ENCODE measurements at regions not wholly inside any gene's neighbourhood (a gene's known extent, or its start where the extent isn't known, plus 50 kb on each side); places are given as distances from the start of the nearest gene placed in this dataset.
"Not testable (repeated sequence)": the region's sequence is repeated elsewhere in the genome, so short reads cannot be mapped to it uniquely, and the experiment has no call there.

DNA sequence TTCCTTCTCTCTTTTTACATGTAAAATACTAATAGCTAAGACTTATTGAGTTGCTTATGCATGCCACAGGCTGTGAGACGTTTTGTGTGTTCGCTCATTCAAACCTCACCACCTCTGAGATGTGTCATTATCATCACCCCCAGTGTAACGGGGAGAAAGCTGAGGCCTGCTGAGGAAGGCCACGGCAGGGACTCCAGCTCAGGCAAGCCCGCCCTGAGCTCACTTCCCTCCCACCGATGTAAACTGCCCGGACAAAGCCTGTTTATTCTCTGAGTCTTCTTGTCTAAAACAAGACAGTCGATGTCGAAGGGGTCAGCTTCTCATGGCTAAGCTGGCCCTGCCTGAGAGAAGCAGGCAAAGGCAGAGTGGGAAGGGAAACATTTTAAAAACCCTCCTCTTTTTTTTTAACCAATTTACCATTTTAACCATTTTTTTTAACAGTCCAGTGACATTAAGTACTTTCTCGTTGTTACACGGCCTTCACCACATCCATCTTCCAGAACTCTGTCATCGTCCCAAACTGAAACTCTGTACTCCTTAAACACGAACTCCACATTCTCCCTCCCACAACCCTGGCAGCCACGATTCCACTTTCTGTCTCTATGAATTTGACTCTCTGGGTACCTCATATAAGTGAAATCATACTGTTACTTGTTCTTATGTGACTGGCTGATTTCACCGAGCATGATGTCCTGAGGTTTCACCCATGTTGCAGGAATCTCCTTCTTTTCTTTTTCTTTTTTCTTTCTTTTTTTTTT lies 204.8 kb upstream of the GALNT2 start:
- no peak for FAIRE-seq

- no peak for FAIRE-seq
Observed at GRCh38 chr1:229863651-229864545, 203.1 kb upstream of the GALNT2 start.

- FAIRE-seq, result no peak
Observed at GRCh38 chr1:229864686-229865230, 202.3 kb upstream of the GALNT2 start.

- not testable (repeated sequence) for FAIRE-seq
Observed at GRCh38 chr1:229865321-229865720, 201.7 kb upstream of the GALNT2 start.

- FAIRE-seq, result no peak
Observed at GRCh38 chr1:229867726-229868125, 199.3 kb upstream of the GALNT2 start.

GRCh38 chr1:229869240-229869639 lies 197.8 kb upstream of the GALNT2 start:
- no peak for FAIRE-seq

DNA sequence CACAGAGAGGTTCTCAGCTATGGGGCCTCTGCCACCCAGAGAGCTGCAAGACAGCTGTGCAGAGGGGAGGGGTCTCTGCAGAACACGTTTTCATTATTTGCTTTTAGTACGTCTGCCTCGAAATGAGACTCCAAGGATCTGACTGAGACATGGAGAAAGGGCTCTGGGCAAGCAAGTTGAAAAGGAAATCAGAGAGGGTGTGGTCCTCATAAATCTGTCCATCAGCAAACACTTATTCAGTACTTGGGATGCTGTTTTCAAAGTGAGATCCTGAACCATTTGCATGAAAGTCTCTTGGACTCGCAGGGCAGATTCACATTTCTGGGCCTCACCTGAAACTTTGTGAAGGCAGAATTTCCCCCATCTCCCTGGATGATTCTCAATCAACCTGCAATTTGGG lies 197.4 kb upstream of the GALNT2 start:
- no peak for FAIRE-seq

- FAIRE-seq, result no peak
Observed at GRCh38 chr1:229870381-229870780, 196.7 kb upstream of the GALNT2 start.

DNA sequence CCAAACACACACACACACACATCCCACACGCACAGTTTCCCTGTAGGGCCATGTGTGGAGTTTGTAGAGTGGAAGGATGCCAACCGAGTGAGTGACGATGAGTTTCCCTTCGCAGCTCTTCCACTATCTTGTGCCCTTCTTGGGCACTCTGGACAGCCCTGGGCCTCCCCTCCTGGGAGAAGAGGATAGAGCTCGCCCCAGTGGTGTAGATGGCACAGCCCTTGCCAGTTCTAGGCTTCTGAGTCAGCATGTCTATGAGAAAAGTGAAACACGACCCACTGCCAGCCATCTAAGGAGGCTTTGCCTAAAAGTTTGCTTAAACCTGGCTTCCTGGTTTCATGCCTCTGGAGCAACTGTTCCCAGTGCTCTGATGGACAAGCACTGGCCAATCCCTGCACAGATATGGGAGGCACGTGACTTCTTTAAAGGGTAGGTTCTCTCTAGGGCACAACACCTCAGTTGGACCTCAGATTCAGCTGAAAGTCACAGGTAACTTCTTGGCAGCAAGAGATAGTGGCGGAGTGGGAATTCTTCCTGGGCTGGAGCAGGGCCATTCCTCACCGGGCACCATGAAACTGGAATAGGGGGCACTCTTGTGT lies 195.9 kb upstream of the GALNT2 start:
- no peak for FAIRE-seq

GRCh38 chr1:229874136-229874535 lies 192.9 kb upstream of the GALNT2 start:
- FAIRE-seq, result no peak

- no peak for FAIRE-seq
Observed at GRCh38 chr1:229874609-229875008, 192.4 kb upstream of the GALNT2 start.

GRCh38 chr1:229875086-229875485 lies 192.0 kb upstream of the GALNT2 start:
- FAIRE-seq, result no peak

DNA sequence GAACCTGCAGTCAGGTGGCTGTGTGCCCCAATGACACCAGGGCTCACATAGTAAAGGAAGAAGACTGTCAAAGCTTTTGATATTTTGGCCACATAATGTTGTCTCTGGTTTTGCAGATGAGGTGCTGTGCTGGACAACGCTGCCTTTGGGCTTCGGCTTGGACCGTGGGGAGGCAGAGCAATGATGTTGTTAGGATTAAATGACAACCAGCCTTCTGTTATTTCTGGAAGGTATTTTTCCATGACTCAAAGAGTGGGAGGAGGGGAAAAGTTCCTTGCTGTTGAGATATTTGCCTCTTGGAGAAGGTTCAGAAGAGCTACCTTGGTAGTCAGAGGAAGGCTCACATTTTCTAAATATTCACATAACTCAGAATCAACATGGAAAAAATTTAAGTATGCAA lies 187.3 kb upstream of the GALNT2 start:
- FAIRE-seq, result no peak

DNA sequence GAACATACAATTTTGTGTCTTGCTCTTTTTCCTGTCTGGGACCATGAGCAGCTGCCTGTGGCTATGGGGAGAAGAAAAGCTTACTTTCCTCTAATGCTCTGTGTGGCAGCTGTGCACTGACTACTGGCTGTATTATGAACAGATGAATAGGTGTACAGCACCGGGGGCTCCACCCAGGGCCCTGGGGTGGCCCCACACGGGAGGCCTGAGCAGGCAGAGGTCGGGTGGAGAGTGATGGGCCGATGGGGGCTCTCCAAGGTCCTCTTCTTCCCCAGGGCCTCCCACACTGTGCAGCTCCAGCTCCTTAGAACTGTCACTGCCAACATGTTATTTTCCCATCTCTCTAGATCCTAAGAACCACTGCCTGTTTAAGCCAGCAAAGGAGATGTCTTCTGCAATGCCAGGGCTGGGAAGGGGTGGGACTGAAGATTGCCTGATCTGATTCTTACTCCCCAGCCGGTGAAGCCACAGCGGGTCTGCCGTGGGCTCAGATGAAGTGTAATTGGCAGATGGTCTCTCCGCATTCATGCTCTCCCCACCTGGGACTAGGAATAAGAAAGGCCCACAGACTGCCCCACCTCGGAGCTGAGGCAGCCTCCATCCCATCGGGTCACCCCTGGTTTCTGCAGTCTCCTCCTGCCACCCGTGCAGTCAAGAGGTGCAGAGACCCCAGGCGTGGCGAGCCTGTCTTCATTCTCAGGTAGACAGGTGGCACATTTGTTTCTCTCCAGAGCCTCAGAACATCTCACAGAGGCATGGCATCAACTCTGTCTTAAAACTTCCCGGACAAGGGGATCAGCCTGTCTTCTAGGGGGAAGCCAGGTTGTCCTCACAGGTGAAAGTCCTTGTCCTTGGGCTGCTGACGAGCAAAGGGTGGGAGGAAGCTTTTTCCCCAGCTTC lies 186.5 kb upstream of the GALNT2 start:
- no peak for FAIRE-seq

GRCh38 chr1:229882621-229883020 lies 184.4 kb upstream of the GALNT2 start:
- no peak for FAIRE-seq

- FAIRE-seq, result no peak
Observed at GRCh38 chr1:229883504-229884200, 183.4 kb upstream of the GALNT2 start.

DNA sequence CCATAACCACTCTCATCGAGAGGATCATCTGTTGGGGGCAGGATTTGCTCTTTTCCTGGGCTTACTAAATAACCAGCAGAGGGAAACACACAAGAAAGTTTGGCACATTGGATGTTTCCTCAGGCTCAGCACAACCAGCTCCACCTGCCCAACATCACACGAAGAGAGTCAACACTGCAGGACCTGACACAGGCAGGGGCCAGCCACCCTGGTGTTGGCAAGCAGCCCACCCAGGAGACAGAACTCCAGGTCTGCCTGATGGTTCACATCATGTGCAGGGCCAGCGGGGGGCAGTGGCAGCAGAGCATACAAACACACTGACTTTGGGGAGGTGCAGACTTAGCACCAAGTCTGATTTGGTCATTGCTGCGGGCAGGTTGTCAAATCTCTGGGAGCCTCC lies 182.3 kb upstream of the GALNT2 start:
- no peak for FAIRE-seq

GRCh38 chr1:229885568-229886495 lies 181.2 kb upstream of the GALNT2 start:
- FAIRE-seq, result no peak

GRCh38 chr1:229886636-229887035 lies 180.4 kb upstream of the GALNT2 start:
- FAIRE-seq, result no peak

DNA sequence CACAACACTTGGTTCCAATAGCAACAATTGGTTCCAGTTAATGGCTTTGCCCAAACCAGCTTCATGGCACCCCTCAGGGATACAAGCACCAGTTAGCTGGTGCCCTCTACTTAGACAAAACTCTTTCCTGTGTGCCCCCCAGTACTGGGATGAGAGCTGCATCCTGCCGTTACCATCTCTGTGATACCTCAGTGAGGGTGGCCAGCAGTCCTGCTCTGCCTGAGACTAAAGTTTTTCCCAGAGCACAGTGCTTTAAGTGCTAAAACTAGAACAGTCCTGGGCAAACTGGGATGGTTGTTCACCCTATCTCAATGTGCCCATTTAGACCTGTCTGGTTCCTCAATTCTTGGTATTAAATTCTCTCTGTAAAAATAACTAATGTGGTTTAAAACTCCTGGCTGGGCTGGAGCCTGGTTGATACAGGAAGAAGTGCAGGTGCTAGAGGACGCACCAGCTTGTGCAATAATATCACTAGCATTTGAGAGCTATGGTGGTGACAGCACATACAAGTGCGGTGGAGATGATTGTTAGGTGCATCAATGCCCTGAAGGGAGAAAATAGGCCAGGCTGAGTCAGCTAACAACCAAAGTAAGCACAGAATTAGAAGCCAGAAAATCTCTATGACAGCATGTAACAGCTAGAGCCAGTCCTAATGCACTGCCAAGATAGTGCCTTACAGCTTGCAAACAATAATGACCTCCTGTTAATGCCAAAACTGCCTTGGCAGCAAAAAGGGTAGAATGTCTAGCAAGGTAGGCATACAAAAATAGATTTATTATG lies 179.8 kb upstream of the GALNT2 start:
- no peak for FAIRE-seq
